Stimulated activated CD4-positive, alpha-beta T cell treated with anti-CD3 and anti-CD28 coated beads, Interleukin-15, amount 100 ng/mL, for 48 hours (primary cell): ENCODE measurements at regions not wholly inside any gene's neighbourhood (a gene's known extent, or its start where the extent isn't known, plus 50 kb on each side); places are given as distances from the start of the nearest gene placed in this dataset.

Experiments
- DNase-seq, 2 donors: peaks; one replicate each; pipeline ENCODE4 v3.0.0-alpha.2; 2020; ENCODE audit warnings: low read depth in 2 of 2

- no peak for DNase-seq
These were observed 348.9 kb upstream of the ISL1 start for GRCh38 chr5:51034222-51034901.

GRCh38 chr5:51039424-51040329, 343.6 kb upstream of the ISL1 start:
- no peak for DNase-seq

- DNase-seq = no peak
These were observed 339.5 kb upstream of the ISL1 start for GRCh38 chr5:51043745-51044144.

GRCh38 chr5:51047369-51047768, 335.9 kb upstream of the ISL1 start:
- DNase-seq = no peak

GRCh38 chr5:51053361-51053760, 329.9 kb upstream of the ISL1 start:
- no peak for DNase-seq

GRCh38 chr5:51060953-51061352, 322.3 kb upstream of the ISL1 start:
- DNase-seq = no peak

- DNase-seq = no peak
These were observed 310.3 kb upstream of the ISL1 start for GRCh38 chr5:51072937-51073336.

GRCh38 chr5:51082741-51083140, 300.5 kb upstream of the ISL1 start:
- no peak for DNase-seq

GRCh38 chr5:51091816-51092215, 291.4 kb upstream of the ISL1 start:
- no peak for DNase-seq

GRCh38 chr5:51095486-51095885, 287.8 kb upstream of the ISL1 start:
- no peak for DNase-seq

GRCh38 chr5:51096859-51097258, 286.4 kb upstream of the ISL1 start:
- DNase-seq = no peak

- DNase-seq = no peak
These were observed 283.9 kb upstream of the ISL1 start for GRCh38 chr5:51099173-51099853.

GRCh38 chr5:51104556-51104955, 278.7 kb upstream of the ISL1 start:
- no peak for DNase-seq

- DNase-seq = no peak
These were observed 273.4 kb upstream of the ISL1 start for GRCh38 chr5:51109786-51110410.

- no peak for DNase-seq
These were observed 252.0 kb upstream of the ISL1 start for GRCh38 chr5:51131266-51131665.

- no peak for DNase-seq
These were observed 245.1 kb upstream of the ISL1 start for GRCh38 chr5:51138164-51138563.

- no peak for DNase-seq
These were observed 234.8 kb upstream of the ISL1 start for GRCh38 chr5:51148437-51148836.

GRCh38 chr5:51156222-51156621, 227.0 kb upstream of the ISL1 start:
- no peak for DNase-seq

- DNase-seq = no peak
These were observed 226.4 kb upstream of the ISL1 start for GRCh38 chr5:51156838-51157237.

GRCh38 chr5:51159164-51159563, 224.1 kb upstream of the ISL1 start:
- DNase-seq = no peak

- DNase-seq = no peak
These were observed 223.6 kb upstream of the ISL1 start for GRCh38 chr5:51159606-51160005.

GRCh38 chr5:51162245-51162644, 221.0 kb upstream of the ISL1 start:
- no peak for DNase-seq
